HG03442 (cell line): ENCODE measurements at regions not wholly inside any gene's neighbourhood (a gene's known extent, or its start where the extent isn't known, plus 50 kb on each side); places are given as distances from the start of the nearest gene placed in this dataset.

ENCODE experiments used
- ATAC-seq: cut with Tn5 transposase; IDR thresholded peaks from one replicate; pipeline ENCODE4 v1.9.1; 2021; ENCODE audit warnings: mild to moderate bottlenecking, moderate library complexity; ENCODE audit not compliant: unreplicated experiment

DNA sequence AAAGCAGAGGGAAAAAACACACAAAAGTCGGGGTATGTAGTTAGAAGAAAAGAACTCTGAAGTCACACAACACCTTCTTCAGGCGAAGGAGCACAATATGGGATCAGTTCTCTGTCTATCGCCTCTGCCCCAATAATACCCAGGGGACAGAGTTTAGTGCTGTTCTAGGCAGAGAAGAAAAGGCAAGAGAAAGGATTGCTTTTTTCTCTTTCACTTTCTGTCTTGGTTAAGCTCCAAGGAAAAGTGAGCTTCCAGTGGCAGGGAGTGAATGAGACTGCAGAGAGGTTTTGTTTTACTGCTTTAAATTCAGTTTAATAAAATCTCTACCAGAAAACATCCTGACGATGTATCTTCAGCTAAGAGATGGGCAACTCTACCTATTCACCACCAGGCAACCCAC, 86.6 kb upstream of the STXBP5 start:
- ATAC-seq = no peak

- ATAC-seq = no peak
Measured at GRCh38 chr6:147119310-147119709, 84.9 kb upstream of the STXBP5 start.

DNA sequence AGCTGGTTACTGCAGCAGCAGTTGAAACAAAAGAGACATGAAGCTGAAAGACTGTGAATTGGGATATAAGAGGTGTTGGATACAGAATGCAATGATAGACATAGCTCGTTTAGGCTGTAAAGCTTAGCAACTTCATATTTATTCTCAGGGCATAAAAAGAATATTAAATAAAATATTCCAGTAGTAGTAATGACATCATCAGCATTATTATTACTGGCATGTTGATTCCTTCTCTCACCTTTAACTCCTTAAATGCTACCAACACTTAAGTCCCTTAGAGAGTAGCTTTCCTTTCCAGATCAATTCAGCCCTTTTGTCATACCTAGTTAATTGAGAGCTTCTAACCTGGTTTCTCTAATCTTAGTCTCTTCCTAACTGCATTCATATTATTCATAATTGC, 81.4 kb upstream of the STXBP5 start:
- ATAC-seq = no peak

GRCh38 chr6:147126618-147127022, 77.6 kb upstream of the STXBP5 start:
- ATAC-seq = no peak

GRCh38 chr6:147127587-147127986, 76.6 kb upstream of the STXBP5 start:
- ATAC-seq = no peak

DNA sequence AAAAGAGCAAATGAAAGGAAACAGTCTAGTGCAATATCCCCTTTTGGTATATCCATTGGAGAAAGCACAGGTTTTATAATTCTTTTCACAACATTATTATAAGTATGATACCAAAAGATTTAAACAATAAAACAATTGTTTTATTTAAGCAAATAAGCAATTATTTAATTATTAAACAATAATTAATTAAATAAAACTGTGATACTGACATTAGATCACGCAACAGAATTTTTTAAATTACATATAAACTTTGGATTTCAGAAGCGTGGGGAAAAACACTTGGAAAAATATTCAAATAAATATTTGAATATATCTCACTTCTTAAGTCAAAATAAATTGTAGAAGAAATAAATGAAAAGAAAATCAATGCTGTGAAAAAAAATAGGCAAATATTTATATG, 76.2 kb upstream of the STXBP5 start:
- no peak for ATAC-seq

DNA sequence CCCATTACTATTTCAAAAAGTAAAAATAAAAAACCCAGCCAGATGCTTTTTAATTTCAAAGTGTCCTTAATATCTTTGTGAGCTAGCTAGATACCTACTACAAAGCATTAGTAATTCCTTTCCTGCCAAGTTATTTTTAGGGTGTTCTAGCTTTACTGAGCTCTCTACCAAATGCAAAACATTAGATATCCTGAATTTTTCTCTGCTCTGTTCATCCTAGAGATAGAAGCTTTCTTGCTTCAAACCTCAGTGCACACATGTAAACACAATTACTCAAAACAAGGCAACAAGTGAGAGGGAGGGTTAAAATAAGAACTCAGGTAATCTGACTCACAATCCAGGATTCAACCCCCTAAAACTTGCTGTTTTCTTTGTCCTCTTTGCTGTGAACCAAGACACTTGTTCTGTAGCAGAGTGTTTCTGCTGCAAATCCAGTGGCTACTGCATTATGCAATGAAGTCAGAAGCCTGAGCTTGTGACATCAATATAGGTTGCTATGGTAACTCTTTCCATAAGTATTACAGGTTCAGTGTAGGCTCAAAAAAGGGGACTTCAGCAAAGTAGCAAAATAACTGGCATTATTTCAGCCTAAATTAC, 72.6 kb upstream of the STXBP5 start:
- ATAC-seq = no peak

GRCh38 chr6:147132889-147133288, 71.3 kb upstream of the STXBP5 start:
- ATAC-seq = no peak

DNA sequence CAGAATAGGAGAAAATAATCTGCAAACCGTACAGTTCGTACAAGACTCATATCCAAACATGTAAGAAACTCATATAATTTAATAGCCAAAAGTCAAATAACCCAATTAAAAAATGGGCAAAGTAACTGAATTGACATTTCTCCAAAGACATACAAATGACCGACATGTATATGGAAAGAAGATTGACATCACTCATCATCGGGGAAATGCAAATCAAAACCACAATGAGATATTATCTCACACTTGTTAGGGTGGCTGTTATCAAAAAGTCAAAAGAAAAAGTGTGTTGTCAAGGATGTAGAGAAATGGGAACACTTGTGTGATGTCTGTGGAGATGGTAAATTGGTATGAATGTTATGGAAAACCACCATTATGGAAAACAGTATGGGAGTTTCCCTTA, 70.5 kb upstream of the STXBP5 start:
- no peak for ATAC-seq

GRCh38 chr6:147135211-147135681, 69.0 kb upstream of the STXBP5 start:
- no peak for ATAC-seq

DNA sequence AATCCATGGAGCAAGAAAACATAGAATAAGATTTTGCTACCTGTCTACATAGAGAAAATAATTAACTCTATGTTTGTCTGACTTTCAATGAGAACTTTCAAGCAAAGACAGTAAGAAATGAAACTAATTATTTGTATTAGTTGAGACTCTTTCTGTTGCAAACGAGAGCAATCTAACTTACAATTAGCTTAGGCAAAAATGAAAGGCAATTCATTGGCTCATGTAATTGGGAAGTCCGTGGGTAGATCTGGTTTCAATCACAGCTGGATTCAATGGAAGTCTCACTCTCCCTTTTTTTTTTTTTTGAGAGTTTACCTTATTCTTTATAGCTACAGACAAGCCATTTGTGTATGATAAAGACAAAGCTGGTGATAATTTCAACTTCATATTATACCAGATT, 68.2 kb upstream of the STXBP5 start:
- no peak for ATAC-seq

DNA sequence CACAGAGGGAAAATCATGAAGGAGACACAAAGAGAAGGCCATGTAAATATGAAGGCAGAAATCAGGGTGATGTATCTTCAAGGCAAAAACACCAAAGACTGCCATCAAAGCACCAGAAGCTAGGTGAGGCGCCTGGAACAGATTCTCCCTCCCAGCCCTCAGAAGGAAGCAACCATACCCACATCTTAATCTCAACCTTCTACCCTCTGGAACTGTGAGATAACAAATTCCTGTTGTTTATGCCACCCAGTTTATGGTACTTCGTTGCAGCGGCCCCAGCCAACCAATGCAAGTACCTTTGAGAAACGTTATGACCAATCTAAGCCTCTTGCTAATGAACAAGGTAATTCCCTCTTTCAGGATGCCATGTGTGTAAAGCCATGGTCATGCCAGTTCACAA, 66.2 kb upstream of the STXBP5 start:
- no peak for ATAC-seq

GRCh38 chr6:147138835-147139234, 65.4 kb upstream of the STXBP5 start:
- ATAC-seq = no peak

DNA sequence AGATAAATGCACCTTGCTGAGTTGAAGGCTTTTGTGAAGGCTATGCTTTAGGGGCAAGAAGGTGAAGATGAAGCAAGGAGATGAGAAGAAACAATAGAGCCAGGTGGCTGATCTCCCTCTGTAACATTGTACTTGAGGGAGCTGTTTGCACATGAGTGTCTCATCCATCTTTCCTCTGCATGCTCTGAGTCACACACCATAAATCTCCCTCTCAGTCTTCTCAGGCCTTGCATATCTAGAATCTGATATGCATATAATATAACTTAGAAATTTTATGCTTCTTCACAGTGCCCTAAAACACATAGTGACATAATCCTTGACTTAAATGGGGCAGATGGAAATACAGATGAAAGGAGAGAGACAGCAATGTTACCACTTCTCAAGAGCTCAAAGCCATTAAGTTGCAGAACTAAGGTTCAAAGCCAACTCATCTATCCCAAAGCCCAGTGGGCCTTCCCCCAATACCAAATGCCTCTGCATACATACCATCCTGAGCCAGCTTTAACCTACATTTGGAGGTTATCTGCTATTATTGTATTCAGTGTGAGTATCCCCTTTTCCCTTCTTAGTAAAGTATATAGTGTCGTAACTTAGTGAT, 62.4 kb upstream of the STXBP5 start:
- ATAC-seq = no peak

GRCh38 chr6:147142684-147143245, 61.5 kb upstream of the STXBP5 start:
- ATAC-seq = no peak

DNA sequence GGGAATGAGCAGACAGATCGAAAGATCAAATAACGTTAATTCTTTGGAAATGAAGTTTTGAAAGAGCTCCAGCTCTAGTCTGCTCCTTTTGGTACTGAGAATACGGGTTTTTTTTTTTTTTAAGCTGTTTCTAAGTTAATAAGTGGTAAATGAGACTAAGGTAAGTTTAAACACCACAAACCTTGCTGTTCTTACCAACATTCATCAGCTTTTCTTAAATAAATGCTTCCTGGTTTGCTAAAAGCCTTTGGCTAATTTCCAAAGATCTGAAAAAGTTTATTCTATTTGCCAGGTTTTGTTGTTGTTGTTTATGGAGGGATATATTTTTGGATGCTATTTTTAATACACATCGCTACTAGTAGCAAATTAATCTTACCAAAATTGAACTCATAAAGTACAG, 55.1 kb upstream of the STXBP5 start:
- no peak for ATAC-seq

DNA sequence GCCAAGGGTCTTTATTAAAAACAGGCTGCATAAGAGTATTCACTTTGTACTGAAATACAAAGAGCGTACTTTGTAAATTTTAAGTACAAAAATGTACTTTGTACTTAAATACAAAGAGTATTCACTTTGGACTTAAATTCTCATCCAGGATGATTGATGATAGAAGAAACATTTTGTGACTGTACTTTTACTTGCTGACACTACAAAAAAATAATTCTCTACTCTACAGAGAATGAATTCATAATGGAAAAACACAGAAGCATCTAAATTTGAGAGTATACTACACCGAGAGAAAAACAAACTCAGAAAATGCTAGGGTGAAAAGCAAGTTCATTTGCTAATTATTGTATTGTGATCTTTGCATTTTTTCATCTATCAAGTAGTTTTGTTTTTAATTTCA, 54.4 kb upstream of the STXBP5 start:
- ATAC-seq = no peak

GRCh38 chr6:147150293-147150692, 53.9 kb upstream of the STXBP5 start:
- ATAC-seq = no peak
